ENCODE measurements at regions not wholly inside any gene's neighbourhood (a gene's known extent, or its start where the extent isn't known, plus 50 kb on each side); places are given as distances from the start of the nearest gene placed in this dataset.
"Not testable (repeated sequence)": the region's sequence is repeated elsewhere in the genome, so short reads cannot be mapped to it uniquely, and the experiment has no call there.

DNA sequence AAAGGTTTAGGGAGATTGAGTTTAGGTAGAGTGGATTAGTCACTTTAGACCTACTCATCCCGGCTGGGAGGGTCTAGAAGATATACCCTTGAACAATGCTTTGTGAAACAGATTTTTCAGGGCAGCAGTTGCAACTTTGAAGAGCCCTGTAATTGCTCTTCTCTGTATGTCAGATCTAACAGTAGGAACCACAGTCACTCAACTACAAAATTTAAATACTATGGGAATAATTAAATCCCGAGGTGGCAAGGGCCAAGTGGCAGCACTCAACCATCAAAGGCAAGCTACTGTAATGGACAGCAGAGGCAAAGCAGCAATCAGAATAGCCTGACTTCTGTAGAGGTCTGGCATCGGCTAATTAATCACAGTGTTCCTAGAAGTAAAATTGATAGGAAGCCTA, 97.5 kb downstream of the HOXA1 start:
- TF ChIP-seq CTCF, POLR2A (IDR thresholded peaks at IDR 0.05): not testable (repeated sequence)

Measured in suprapubic skin (tissue), 3 donors.